ENCODE measurements at regions not wholly inside any gene's neighbourhood (a gene's known extent, or its start where the extent isn't known, plus 50 kb on each side); places are given as distances from the start of the nearest gene placed in this dataset.

DNA sequence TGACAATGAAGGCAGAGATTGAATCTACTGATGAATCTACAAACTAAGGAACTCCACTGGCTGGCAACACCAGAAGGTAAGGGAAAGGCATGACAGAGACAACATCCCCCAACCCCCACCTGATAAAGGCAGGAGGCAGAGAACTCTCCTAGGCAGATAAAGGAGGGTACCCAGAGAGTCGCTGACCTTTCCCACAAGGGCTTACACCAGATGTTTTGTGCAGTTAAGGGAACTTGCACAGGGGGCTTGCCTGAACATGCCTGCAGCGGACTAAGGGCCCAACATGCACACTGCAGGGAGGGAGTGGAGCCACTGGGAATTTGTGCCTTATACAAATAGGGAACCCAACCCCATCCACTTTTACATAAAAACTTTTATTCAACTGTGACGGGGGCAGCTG, 1996.9 kb upstream of the RAG2 start:
- Histone ChIP-seq H4K20me1 (ENCODE audit: insufficient read depth, low read length) (no peaks in the 10 kb centered on the region), H3K27me3 (ENCODE audit: insufficient read depth, low read length) (no peaks in the 10 kb centered on the region), H3K79me2 (ENCODE audit: insufficient read depth, low read length) (no peaks in the 10 kb centered on the region), H2AFZ (ENCODE audit: low read length) (no peak overlapping the region), H3K27ac (ENCODE audit: low read depth, low read length) (no peak overlapping the region), H3K9me3 (ENCODE audit: low read depth, low read length) (no peaks in the 10 kb centered on the region), H3K4me2 (ENCODE audit: insufficient read depth, low read length) (no peak overlapping the region), H3K4me1 (ENCODE audit: insufficient read depth, low read length) (no peaks in the 10 kb centered on the region), H3K4me3 (ENCODE audit: insufficient read depth, low read length) (no peak overlapping the region), H3K36me3 (ENCODE audit: insufficient read depth, low read length) (no peaks in the 10 kb centered on the region)
- DNase-seq (ENCODE audit: insufficient read length, low spot score, missing footprints), result no peak
- no peak for TF ChIP-seq CTCF (IDR thresholded peaks at IDR 0.05; ENCODE audit: extremely low read depth, low read depth, low read length)

DNA sequence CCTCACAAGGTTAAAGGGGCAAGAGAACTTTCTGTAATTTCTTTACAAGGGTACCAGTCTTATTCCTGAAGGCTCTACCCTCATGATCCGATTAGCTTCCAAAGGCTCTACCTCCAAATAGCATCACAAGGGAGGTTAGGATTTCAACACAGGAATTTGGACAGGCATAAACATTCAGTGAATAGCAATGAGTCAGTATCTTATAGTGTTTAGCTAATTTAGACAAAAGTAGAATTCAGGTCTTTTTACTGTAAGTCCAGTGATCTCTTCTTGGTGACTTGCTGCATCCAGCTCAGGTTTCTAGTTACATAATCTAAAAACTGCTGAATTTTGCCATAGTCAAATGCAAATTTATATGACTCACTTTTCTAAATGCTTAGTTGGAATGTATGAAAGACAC, 1995.6 kb upstream of the RAG2 start:
- no peaks in the 10 kb centered on the region for H3K4me1 ChIP-seq (ENCODE audit: insufficient read depth, low read length)
- peak; percentile 4 for DNase-seq (ENCODE audit: insufficient read length, low spot score, missing footprints)
- H3K79me2 ChIP-seq (ENCODE audit: insufficient read depth, low read length), result no peaks in the 10 kb centered on the region
- H2AFZ ChIP-seq (ENCODE audit: low read length), result no peak overlapping the region
- no peak overlapping the region for H3K4me2 ChIP-seq (ENCODE audit: insufficient read depth, low read length)
- TF ChIP-seq CTCF (IDR thresholded peaks at IDR 0.05; ENCODE audit: extremely low read depth, low read depth, low read length), result no peak
- no peaks in the 10 kb centered on the region for H3K27me3 ChIP-seq (ENCODE audit: insufficient read depth, low read length)
- no peaks in the 10 kb centered on the region for H4K20me1 ChIP-seq (ENCODE audit: insufficient read depth, low read length)
- no peaks in the 10 kb centered on the region for H3K9me3 ChIP-seq (ENCODE audit: low read depth, low read length)
- no peaks in the 10 kb centered on the region for H3K36me3 ChIP-seq (ENCODE audit: insufficient read depth, low read length)
- H3K27ac ChIP-seq (ENCODE audit: low read depth, low read length), result no peak overlapping the region
- H3K4me3 ChIP-seq (ENCODE audit: insufficient read depth, low read length), result no peak overlapping the region

DNA sequence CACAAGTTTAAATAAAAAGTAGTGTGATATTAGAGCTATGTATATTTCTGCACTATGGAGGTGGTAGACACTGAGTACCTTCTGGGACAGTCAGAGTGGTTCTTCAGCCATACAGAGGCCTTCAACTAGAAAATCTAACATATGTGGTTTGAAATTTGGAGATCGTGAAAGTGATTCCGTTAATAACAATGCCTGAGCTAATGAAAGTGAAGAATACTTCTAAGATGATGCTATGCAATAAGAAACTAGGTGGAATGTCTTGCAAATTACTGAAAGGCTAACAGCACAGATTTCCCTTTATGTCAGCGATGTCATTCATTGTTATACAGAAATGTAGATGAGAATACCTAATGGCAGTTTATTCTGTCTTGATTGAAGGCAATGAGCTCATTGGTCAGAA, 1984.7 kb upstream of the RAG2 start:
- H3K36me3 ChIP-seq (ENCODE audit: insufficient read depth, low read length), result no peaks in the 10 kb centered on the region
- TF ChIP-seq CTCF (IDR thresholded peaks at IDR 0.05; ENCODE audit: extremely low read depth, low read depth, low read length), result no peak
- no peak overlapping the region for H3K4me2 ChIP-seq (ENCODE audit: insufficient read depth, low read length)
- no peaks in the 10 kb centered on the region for H4K20me1 ChIP-seq (ENCODE audit: insufficient read depth, low read length)
- no peak for DNase-seq (ENCODE audit: insufficient read length, low spot score, missing footprints)
- H2AFZ ChIP-seq (ENCODE audit: low read length), result no peak overlapping the region
- no peak overlapping the region for H3K27ac ChIP-seq (ENCODE audit: low read depth, low read length)
- H3K4me1 ChIP-seq (ENCODE audit: insufficient read depth, low read length), result no peaks in the 10 kb centered on the region
- no peaks in the 10 kb centered on the region for H3K27me3 ChIP-seq (ENCODE audit: insufficient read depth, low read length)
- H3K4me3 ChIP-seq (ENCODE audit: insufficient read depth, low read length), result no peak overlapping the region
- H3K79me2 ChIP-seq (ENCODE audit: insufficient read depth, low read length), result no peaks in the 10 kb centered on the region
- H3K9me3 ChIP-seq (ENCODE audit: low read depth, low read length), result peaks cover 5% of the 10 kb centered on the region

DNA sequence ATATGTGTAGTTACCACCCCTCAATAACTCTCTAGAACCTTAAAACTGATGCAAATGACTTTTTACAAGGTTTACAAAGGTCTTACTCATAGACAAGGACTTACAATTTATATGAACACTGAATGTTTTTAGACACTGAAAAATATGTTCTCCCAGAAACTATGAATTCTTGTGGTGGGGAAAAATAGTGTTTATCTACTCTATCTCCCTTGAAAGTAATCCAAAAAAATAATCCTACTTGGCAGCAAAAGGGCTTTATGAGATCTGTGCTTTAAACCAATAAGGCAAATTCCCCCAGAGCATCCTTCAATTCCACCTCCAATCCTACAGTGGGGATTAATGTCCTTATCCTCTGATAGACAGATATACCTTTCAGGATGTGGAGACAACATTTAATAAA, 1984.1 kb upstream of the RAG2 start:
- Histone ChIP-seq H3K4me3 (ENCODE audit: insufficient read depth, low read length) (no peak overlapping the region), H3K4me2 (ENCODE audit: insufficient read depth, low read length) (no peak overlapping the region), H3K79me2 (ENCODE audit: insufficient read depth, low read length) (no peaks in the 10 kb centered on the region), H3K27ac (ENCODE audit: low read depth, low read length) (no peak overlapping the region), H4K20me1 (ENCODE audit: insufficient read depth, low read length) (no peaks in the 10 kb centered on the region), H3K9me3 (ENCODE audit: low read depth, low read length) (peaks cover 7% of the 10 kb centered on the region), H3K4me1 (ENCODE audit: insufficient read depth, low read length) (no peaks in the 10 kb centered on the region), H3K27me3 (ENCODE audit: insufficient read depth, low read length) (no peaks in the 10 kb centered on the region), H3K36me3 (ENCODE audit: insufficient read depth, low read length) (no peaks in the 10 kb centered on the region), H2AFZ (ENCODE audit: low read length) (no peak overlapping the region)
- DNase-seq (ENCODE audit: insufficient read length, low spot score, missing footprints), result no peak
- TF ChIP-seq CTCF (IDR thresholded peaks at IDR 0.05; ENCODE audit: extremely low read depth, low read depth, low read length), result no peak

Measured in osteoblast (primary cell).